CD4-positive, alpha-beta T cell treated with Interleukin-17A for 4 hours (primary cell): ENCODE measurements at regions not wholly inside any gene's neighbourhood (a gene's known extent, or its start where the extent isn't known, plus 50 kb on each side); places are given as distances from the start of the nearest gene placed in this dataset.
"Not testable (repeated sequence)": the region's sequence is repeated elsewhere in the genome, so short reads cannot be mapped to it uniquely, and the experiment has no call there.

Experiments
- DNase-seq: peaks from one replicate; pipeline ENCODE4 v3.0.0-alpha.2; 2020; ENCODE audit warnings: mixed read lengths

- no peak for DNase-seq
Observed at GRCh38 chr21:43286196-43286595, 117.4 kb downstream of the CRYAA start.

- no peak for DNase-seq
Observed at GRCh38 chr21:43284700-43285099, 115.9 kb downstream of the CRYAA start.

GRCh38 chr21:43284238-43284637 is 115.4 kb downstream of the CRYAA start:
- DNase-seq, result no peak

GRCh38 chr21:43283925-43284221 is 115.1 kb downstream of the CRYAA start:
- DNase-seq, result not testable (repeated sequence)

GRCh38 chr21:43283136-43283924 is 114.5 kb downstream of the CRYAA start:
- no peak for DNase-seq

GRCh38 chr21:43282358-43283120 is 113.7 kb downstream of the CRYAA start:
- DNase-seq, result no peak

GRCh38 chr21:43281661-43282357 is 113.0 kb downstream of the CRYAA start:
- no peak for DNase-seq

GRCh38 chr21:43280949-43281633 is 112.3 kb downstream of the CRYAA start:
- DNase-seq, result no peak

- no peak for DNase-seq
Observed at GRCh38 chr21:43279578-43279894, 110.7 kb downstream of the CRYAA start.

GRCh38 chr21:43278766-43279577 is 110.2 kb downstream of the CRYAA start:
- no peak for DNase-seq

- DNase-seq, result no peak
Observed at GRCh38 chr21:43278359-43278758, 109.6 kb downstream of the CRYAA start.

- no peak for DNase-seq
Observed at GRCh38 chr21:43277481-43278351, 108.9 kb downstream of the CRYAA start.

- no peak for DNase-seq
Observed at GRCh38 chr21:43276811-43277210, 108.0 kb downstream of the CRYAA start.

GRCh38 chr21:43275421-43276211 is 106.8 kb downstream of the CRYAA start:
- DNase-seq, result no peak

GRCh38 chr21:43274946-43275310 is 106.1 kb downstream of the CRYAA start:
- no peak for DNase-seq

- DNase-seq, result no peak
Observed at GRCh38 chr21:43274022-43274945, 105.5 kb downstream of the CRYAA start.

- DNase-seq, result no peak
Observed at GRCh38 chr21:43273708-43274021, 104.9 kb downstream of the CRYAA start.

- no peak for DNase-seq
Observed at GRCh38 chr21:43273016-43273707, 104.4 kb downstream of the CRYAA start.

- DNase-seq, result no peak
Observed at GRCh38 chr21:43272591-43272990, 103.8 kb downstream of the CRYAA start.
